Limb (tissue), 2 donors: ENCODE measurements at regions not wholly inside any gene's neighbourhood (a gene's known extent, or its start where the extent isn't known, plus 50 kb on each side); places are given as distances from the start of the nearest gene placed in this dataset.

ENCODE experiments used
- DNase-seq, 2 donors: peaks; one replicate each; pipeline ENCODE4 v3.0.0-alpha.2; 2016; ENCODE audit errors: extremely low spot score in 2 of 2

GRCh38 chr4:107252571-107252970, 216.5 kb upstream of the DKK2 start:
- no peak for DNase-seq

GRCh38 chr4:107248571-107248970, 212.5 kb upstream of the DKK2 start:
- DNase-seq = no peak

- peak; percentile 27 to 33 for DNase-seq
These were observed 211.6 kb upstream of the DKK2 start for GRCh38 chr4:107247738-107248137.

GRCh38 chr4:107246761-107247160, 210.6 kb upstream of the DKK2 start:
- no peak for DNase-seq

- DNase-seq = peak in 1 of 2 donors; percentile 33
These were observed 207.1 kb upstream of the DKK2 start for GRCh38 chr4:107243141-107243781.

- DNase-seq = no peak
These were observed 184.9 kb upstream of the DKK2 start for GRCh38 chr4:107220976-107221375.

- no peak for DNase-seq
These were observed 183.6 kb upstream of the DKK2 start for GRCh38 chr4:107219681-107220080.

- no peak for DNase-seq
These were observed 180.3 kb upstream of the DKK2 start for GRCh38 chr4:107216379-107216778.

GRCh38 chr4:107215222-107215621, 179.1 kb upstream of the DKK2 start:
- no peak for DNase-seq

GRCh38 chr4:107213880-107214279, 177.8 kb upstream of the DKK2 start:
- no peak for DNase-seq

GRCh38 chr4:107213410-107213809, 177.3 kb upstream of the DKK2 start:
- DNase-seq = no peak

GRCh38 chr4:107212565-107212964, 176.5 kb upstream of the DKK2 start:
- no peak for DNase-seq

- DNase-seq = no peak
These were observed 174.5 kb upstream of the DKK2 start for GRCh38 chr4:107210450-107211239.

GRCh38 chr4:107203733-107204132, 167.6 kb upstream of the DKK2 start:
- DNase-seq = no peak

- no peak for DNase-seq
These were observed 166.6 kb upstream of the DKK2 start for GRCh38 chr4:107202744-107203143.

- no peak for DNase-seq
These were observed 161.0 kb upstream of the DKK2 start for GRCh38 chr4:107197121-107197520.

- DNase-seq = no peak
These were observed 160.2 kb upstream of the DKK2 start for GRCh38 chr4:107196312-107196711.

- no peak for DNase-seq
These were observed 157.9 kb upstream of the DKK2 start for GRCh38 chr4:107194005-107194404.

GRCh38 chr4:107192601-107193000, 156.5 kb upstream of the DKK2 start:
- no peak for DNase-seq

GRCh38 chr4:107187091-107187490, 151.0 kb upstream of the DKK2 start:
- DNase-seq = no peak

GRCh38 chr4:107183155-107183774, 147.2 kb upstream of the DKK2 start:
- peak; percentile 35 to 73 for DNase-seq

- DNase-seq = no peak
These were observed 146.2 kb upstream of the DKK2 start for GRCh38 chr4:107182347-107182746.
